H9 (cell line): ENCODE measurements at regions not wholly inside any gene's neighbourhood (a gene's known extent, or its start where the extent isn't known, plus 50 kb on each side); places are given as distances from the start of the nearest gene placed in this dataset.

Source experiments
- DNase-seq: peaks from one replicate; pipeline ENCODE4 v3.0.0-alpha.2; 2017
- H2AFZ ChIP-seq: one replicate; pipeline ENCODE4 v1.6.1; 2013; ENCODE audit warnings: mild to moderate bottlenecking, low read length, control low read depth, moderate library complexity
- H2AK5ac ChIP-seq: 2 replicates; pipeline ENCODE4 v1.6.1; 2013; ENCODE audit warnings: low read length, control low read depth, mixed read lengths; ENCODE audit not compliant: insufficient read length
- H2BK120ac ChIP-seq: one replicate; pipeline ENCODE4 v1.6.1; 2013; ENCODE audit warnings: low read depth, mild to moderate bottlenecking, low read length, control low read depth, inconsistent platforms; ENCODE audit not compliant: poor library complexity, severe bottlenecking
- H2BK12ac ChIP-seq: 2 replicates; pipeline ENCODE4 v1.6.1; 2013; ENCODE audit warnings: low read length, control low read depth, mixed read lengths, low read depth; ENCODE audit not compliant: insufficient read length
- H2BK15ac ChIP-seq: 2 replicates; pipeline ENCODE4 v1.6.1; 2013; ENCODE audit warnings: low read depth, low read length, control low read depth
- H2BK20ac ChIP-seq: one replicate; pipeline ENCODE4 v1.6.1; 2013; ENCODE audit warnings: low read depth, mild to moderate bottlenecking, low read length, control low read depth, inconsistent platforms; ENCODE audit not compliant: poor library complexity, severe bottlenecking
- H2BK5ac ChIP-seq: 2 replicates; pipeline ENCODE4 v1.6.1; 2013; ENCODE audit warnings: low read length, control low read depth, mixed read lengths; ENCODE audit not compliant: insufficient read length
- H3K14ac ChIP-seq: 2 replicates; pipeline ENCODE4 v1.6.1; 2013; ENCODE audit warnings: low read length, control low read depth; ENCODE audit not compliant: insufficient read depth
- H3K18ac ChIP-seq: 2 replicates; pipeline ENCODE4 v1.6.1; 2013; ENCODE audit warnings: low read depth, mild to moderate bottlenecking, mixed read lengths, low read length, control low read depth; ENCODE audit not compliant: insufficient read length
- H3K23ac ChIP-seq: 2 replicates; pipeline ENCODE4 v1.6.1; 2013; ENCODE audit warnings: low read length, control low read depth, mixed read lengths, low read depth; ENCODE audit not compliant: insufficient read length
- H3K23me2 ChIP-seq: 2 replicates; pipeline ENCODE4 v1.6.1; 2013; ENCODE audit warnings: low read depth, mild to moderate bottlenecking, mixed read lengths, low read length, control low read depth; ENCODE audit not compliant: insufficient read length, poor library complexity, severe bottlenecking
- H3K27ac ChIP-seq: 2 replicates; pipeline ENCODE4 v1.5.1; 2013; ENCODE audit warnings: low read length, control low read depth, mixed read lengths, low read depth; ENCODE audit not compliant: insufficient read length
- H3K27me3 ChIP-seq: 2 replicates; pipeline ENCODE4 v1.6.1; 2013; ENCODE audit warnings: low read length, control low read depth, inconsistent platforms; ENCODE audit not compliant: insufficient read depth
- H3K4ac ChIP-seq: 2 replicates; pipeline ENCODE4 v1.6.1; 2013; ENCODE audit warnings: low read depth, mild to moderate bottlenecking, control low read depth, inconsistent platforms, low read length, moderate library complexity
- H3K4me1 ChIP-seq: 2 replicates; pipeline ENCODE4 v1.6.1; 2013; ENCODE audit warnings: low read length, control low read depth, inconsistent platforms; ENCODE audit not compliant: insufficient read depth
- H3K4me2 ChIP-seq: 2 replicates; pipeline ENCODE4 v1.6.1; 2013; ENCODE audit warnings: low read length, control low read depth, mixed read lengths; ENCODE audit not compliant: insufficient read length, insufficient read depth
- H3K56ac ChIP-seq: 2 replicates; pipeline ENCODE4 v1.6.1; 2013; ENCODE audit warnings: low read depth, mild to moderate bottlenecking, mixed read lengths, low read length, control low read depth; ENCODE audit not compliant: insufficient read length
- H3K79me1 ChIP-seq: 2 replicates; pipeline ENCODE4 v1.6.1; 2013; ENCODE audit warnings: low read depth, mild to moderate bottlenecking, moderate library complexity, low read length, control low read depth, inconsistent platforms; ENCODE audit not compliant: insufficient read depth, poor library complexity, severe bottlenecking
- H3K79me2 ChIP-seq: 2 replicates; pipeline ENCODE4 v1.6.1; 2013; ENCODE audit warnings: low read length, control low read depth, inconsistent platforms; ENCODE audit not compliant: insufficient read depth
- H3K9ac ChIP-seq: 2 replicates; pipeline ENCODE4 v1.6.1; 2013; ENCODE audit warnings: low read length, control low read depth, mixed read lengths; ENCODE audit not compliant: insufficient read length; ENCODE audit errors: extremely low read depth
- H3K9me3 ChIP-seq: one replicate; pipeline ENCODE4 v1.6.1; 2013; ENCODE audit warnings: low read depth, low read length, inconsistent platforms; ENCODE audit not compliant: control insufficient read depth
- H3T11ph ChIP-seq: one replicate; pipeline ENCODE4 v1.6.1; 2013; ENCODE audit warnings: mild to moderate bottlenecking, low read length, control low read depth, inconsistent platforms
- H4K20me1 ChIP-seq: one replicate; pipeline ENCODE4 v1.6.1; 2013; ENCODE audit not compliant: control insufficient read depth, insufficient read length, insufficient read depth
- H4K5ac ChIP-seq: 2 replicates; pipeline ENCODE4 v1.6.1; 2013; ENCODE audit warnings: low read depth, mild to moderate bottlenecking, mixed read lengths, low read length, control low read depth; ENCODE audit not compliant: insufficient read length
- H4K8ac ChIP-seq: replicated peaks from 2 replicates; pipeline ENCODE4 v1.6.1; 2013; ENCODE audit warnings: low read length, control low read depth, mixed read lengths, low read depth; ENCODE audit not compliant: insufficient read length
- H4K91ac ChIP-seq: 2 replicates; pipeline ENCODE4 v1.6.1; 2013; ENCODE audit warnings: low read depth, mild to moderate bottlenecking, moderate library complexity, mixed read lengths, low read length, control low read depth; ENCODE audit not compliant: insufficient read length
- H3K27ac Mint-ChIP-seq, 3 experiments: 2 replicates in 2 of 3; 3 replicates in 1 of 3; pipeline ENCODE4 v1.8.0; 2020 to 2021; ENCODE audit warnings: mixed read lengths in 3 of 3, mild to moderate bottlenecking in 1 of 3, moderate library complexity in 1 of 3
- H3K27me3 Mint-ChIP-seq: 2 replicates; pipeline ENCODE4 v1.8.0; 2021; ENCODE audit warnings: low read depth, mild to moderate bottlenecking, moderate library complexity, mixed read lengths
- H3K36me3 Mint-ChIP-seq, 3 experiments: 2 replicates in 2 of 3; 3 replicates in 1 of 3; pipeline ENCODE4 v1.8.0; 2020 to 2021; ENCODE audit warnings: low read depth in 3 of 3, mixed read lengths in 3 of 3; ENCODE audit not compliant: insufficient read depth in 1 of 3
- H3K4me1 Mint-ChIP-seq, 2 experiments: 2 replicates each; pipeline ENCODE4 v1.8.0; 2020; ENCODE audit warnings: mixed read lengths in 2 of 2
- H3K4me3 Mint-ChIP-seq, 2 experiments: 2 replicates in 1 of 2; 3 replicates in 1 of 2; pipeline ENCODE4 v1.8.0; 2020 to 2021; ENCODE audit warnings: mild to moderate bottlenecking in 2 of 2, mixed read lengths in 2 of 2, moderate library complexity in 1 of 2
- H3K9me3 Mint-ChIP-seq, 2 experiments: 2 replicates in 1 of 2; 3 replicates in 1 of 2; pipeline ENCODE4 v1.8.0; 2020; ENCODE audit warnings: mild to moderate bottlenecking in 2 of 2, mixed read lengths in 2 of 2, moderate library complexity in 1 of 2
- WGBS: extraction: QIAGEN DNeasy Blood & Tissue Kit; methylation state at CpG from one replicate; pipeline ENCODE4 v1.1.7; 2013; ENCODE audit warnings: missing lambda C conversion rate, low lambda C conversion rate, mixed read lengths; ENCODE audit not compliant: insufficient read length; ENCODE audit errors: extremely low coverage; 5-methylcytosine and 5-hydroxymethylcytosine counted together
- TF ChIP-seq, protein P1 (sequence below): fragments of 200-600 bp; sonication (generic); conservative IDR thresholded peaks from 3 replicates; pipeline ENCODE4 v1.8.0; 2021; ENCODE audit warnings: antibody characterized with exemption, mild to moderate bottlenecking

DNA sequence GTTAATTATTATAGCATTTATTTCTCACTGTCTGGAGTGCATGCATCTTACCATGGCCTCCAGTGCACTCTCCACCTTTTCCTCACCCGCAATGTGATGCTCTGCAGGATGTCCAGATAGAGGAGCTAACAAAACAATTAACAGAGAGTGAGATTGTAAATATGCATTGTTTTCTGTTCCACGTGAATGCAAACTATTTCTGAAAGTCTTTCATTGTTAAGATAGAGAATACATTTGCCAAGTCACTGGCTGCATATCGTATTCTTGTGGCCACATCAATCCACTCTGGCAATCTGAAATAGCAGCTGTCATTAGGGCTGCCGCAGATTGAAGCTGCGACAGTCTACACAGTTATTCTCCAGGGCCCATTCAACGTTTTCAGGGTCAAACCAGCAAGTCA lies 143.8 kb downstream of the DUSP10 start:
- Histone ChIP-seq H3K79me1 (no peaks in the 10 kb centered on the region), H4K91ac (no peak overlapping the region), H3K56ac (no peak overlapping the region), H4K8ac (no peak overlapping the region), H3K9me3 (no peaks in the 10 kb centered on the region), H3K4ac (no peak overlapping the region), H2BK120ac (no peak overlapping the region), H4K20me1 (no peaks in the 10 kb centered on the region), H3K27ac (no peak overlapping the region), H2BK12ac (no peak overlapping the region), H3K18ac (no peak overlapping the region), H3K14ac (no peak overlapping the region), H3K9ac (no peak overlapping the region), H4K5ac (no peak overlapping the region), H2BK15ac (no peak overlapping the region), H2AFZ (no peak overlapping the region), H3K23me2 (no peaks in the 10 kb centered on the region), H3K23ac (no peak overlapping the region), H2BK5ac (no peak overlapping the region), H2AK5ac (no peak overlapping the region), H3K4me2 (no peak overlapping the region), H3K4me1 (no peaks in the 10 kb centered on the region), H3K79me2 (no peaks in the 10 kb centered on the region), H3T11ph (no peak overlapping the region), H3K27me3 (no peaks in the 10 kb centered on the region), H2BK20ac (no peak overlapping the region)
- TF ChIP-seq, protein P1, sequence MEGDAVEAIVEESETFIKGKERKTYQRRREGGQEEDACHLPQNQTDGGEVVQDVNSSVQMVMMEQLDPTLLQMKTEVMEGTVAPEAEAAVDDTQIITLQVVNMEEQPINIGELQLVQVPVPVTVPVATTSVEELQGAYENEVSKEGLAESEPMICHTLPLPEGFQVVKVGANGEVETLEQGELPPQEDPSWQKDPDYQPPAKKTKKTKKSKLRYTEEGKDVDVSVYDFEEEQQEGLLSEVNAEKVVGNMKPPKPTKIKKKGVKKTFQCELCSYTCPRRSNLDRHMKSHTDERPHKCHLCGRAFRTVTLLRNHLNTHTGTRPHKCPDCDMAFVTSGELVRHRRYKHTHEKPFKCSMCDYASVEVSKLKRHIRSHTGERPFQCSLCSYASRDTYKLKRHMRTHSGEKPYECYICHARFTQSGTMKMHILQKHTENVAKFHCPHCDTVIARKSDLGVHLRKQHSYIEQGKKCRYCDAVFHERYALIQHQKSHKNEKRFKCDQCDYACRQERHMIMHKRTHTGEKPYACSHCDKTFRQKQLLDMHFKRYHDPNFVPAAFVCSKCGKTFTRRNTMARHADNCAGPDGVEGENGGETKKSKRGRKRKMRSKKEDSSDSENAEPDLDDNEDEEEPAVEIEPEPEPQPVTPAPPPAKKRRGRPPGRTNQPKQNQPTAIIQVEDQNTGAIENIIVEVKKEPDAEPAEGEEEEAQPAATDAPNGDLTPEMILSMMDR: no peak
- Mint-ChIP-seq H3K27ac (no peak overlapping the region), H3K9me3 (no peaks in the 10 kb centered on the region), H3K27me3 (no peaks in the 10 kb centered on the region), H3K36me3 (no peaks in the 10 kb centered on the region), H3K4me1 (peaks cover 0 to 2% of the 10 kb centered on the region in 2 experiments; a peak in 1 of 4 replicates), H3K4me3 (no peak overlapping the region)
- no CpG with 5 or more reads among the region's 6 CpGs for WGBS
- no peak for DNase-seq
